K562 (cell line): ENCODE measurements at regions not wholly inside any gene's neighbourhood (a gene's known extent, or its start where the extent isn't known, plus 50 kb on each side); places are given as distances from the start of the nearest gene placed in this dataset.

Source experiments
- FUS ChIP-seq: fragments of 200-400 bp; formaldehyde crosslinking; optimal IDR thresholded peaks from 2 replicates; pipeline ENCODE3; 2017; ENCODE audit warnings: low read depth, low read length
- RNF219 ChIP-seq: fragments of 250-450 bp; sonication (Bioruptor Pico); IDR thresholded peaks from 2 replicates; pipeline ENCODE4 v1.5.0; 2022; ENCODE audit warnings: mild to moderate bottlenecking
- ZNF224 ChIP-seq: sonication (generic); formaldehyde crosslinking; IDR thresholded peaks from 2 replicates; pipeline ENCODE4 v1.8.0; 2022; ENCODE audit warnings: mild to moderate bottlenecking, missing genetic modification reagents
- TF ChIP-seq, protein P1 (sequence below), 3 experiments: IDR thresholded peaks in 2 of 3; conservative IDR thresholded peaks in 1 of 3; 2 replicates each; pipeline ENCODE4 v1.5.1; 2011 to 2012; ENCODE audit warnings: low read length in 3 of 3, mild to moderate bottlenecking in 3 of 3, control low read depth in 2 of 3, improper control_type of control experiment in 1 of 3, inconsistent platforms in 1 of 3, low read depth in 1 of 3, mixed read lengths in 1 of 3, moderate library complexity in 1 of 3; ENCODE audit not compliant: insufficient read depth in 2 of 3

- TF ChIP-seq, protein P1, sequence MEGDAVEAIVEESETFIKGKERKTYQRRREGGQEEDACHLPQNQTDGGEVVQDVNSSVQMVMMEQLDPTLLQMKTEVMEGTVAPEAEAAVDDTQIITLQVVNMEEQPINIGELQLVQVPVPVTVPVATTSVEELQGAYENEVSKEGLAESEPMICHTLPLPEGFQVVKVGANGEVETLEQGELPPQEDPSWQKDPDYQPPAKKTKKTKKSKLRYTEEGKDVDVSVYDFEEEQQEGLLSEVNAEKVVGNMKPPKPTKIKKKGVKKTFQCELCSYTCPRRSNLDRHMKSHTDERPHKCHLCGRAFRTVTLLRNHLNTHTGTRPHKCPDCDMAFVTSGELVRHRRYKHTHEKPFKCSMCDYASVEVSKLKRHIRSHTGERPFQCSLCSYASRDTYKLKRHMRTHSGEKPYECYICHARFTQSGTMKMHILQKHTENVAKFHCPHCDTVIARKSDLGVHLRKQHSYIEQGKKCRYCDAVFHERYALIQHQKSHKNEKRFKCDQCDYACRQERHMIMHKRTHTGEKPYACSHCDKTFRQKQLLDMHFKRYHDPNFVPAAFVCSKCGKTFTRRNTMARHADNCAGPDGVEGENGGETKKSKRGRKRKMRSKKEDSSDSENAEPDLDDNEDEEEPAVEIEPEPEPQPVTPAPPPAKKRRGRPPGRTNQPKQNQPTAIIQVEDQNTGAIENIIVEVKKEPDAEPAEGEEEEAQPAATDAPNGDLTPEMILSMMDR (IDR thresholded peaks at IDR 0.05 in 2 of 3, conservative IDR thresholded peaks at IDR 0.05 in 1 of 3; ENCODE audit: insufficient read depth in 2 of 3, low read depth in 1 of 3, low read length in 3 of 3), result no peak
- TF ChIP-seq RNF219 (CRISPR knock-in tag), result no peak
- no peak for TF ChIP-seq FUS
- TF ChIP-seq ZNF224 (CRISPR knock-in tag), result no peak
These were observed 65.6 kb downstream of the ZFP36L2 start for GRCh38 chr2:43160778-43161177.
